Superior temporal gyrus (tissue), 1 donor: ENCODE measurements at regions not wholly inside any gene's neighbourhood (a gene's known extent, or its start where the extent isn't known, plus 50 kb on each side); places are given as distances from the start of the nearest gene placed in this dataset.

Source experiments
- DNase-seq: peaks from one replicate; pipeline ENCODE4 v3.0.0-alpha.2; 2016; ENCODE audit errors: extremely low spot score

GRCh38 chr15:101590785-101591184 lies 61.4 kb downstream of the TM2D3 start:
- DNase-seq: no peak

DNA sequence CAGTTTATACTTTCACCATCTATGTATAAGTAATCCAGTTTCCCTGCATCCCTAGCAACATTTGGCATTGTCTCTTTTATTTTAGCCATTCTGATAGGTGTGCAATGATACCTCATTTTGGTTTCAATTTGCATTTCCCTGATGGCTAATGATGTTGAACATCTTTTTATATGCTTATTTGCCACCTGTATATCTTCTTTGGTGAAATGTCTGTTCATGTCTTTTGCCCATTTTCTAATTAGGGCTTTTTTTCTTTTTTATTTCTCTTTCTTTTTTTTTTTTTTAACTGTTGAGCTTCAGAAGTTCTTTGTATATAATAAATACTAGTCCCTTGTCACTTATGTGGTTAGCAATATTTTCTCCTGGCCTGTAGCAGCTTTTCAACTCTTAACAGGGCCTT lies 68.9 kb downstream of the TM2D3 start:
- DNase-seq: no peak

- no peak for DNase-seq
These were observed 71.8 kb downstream of the TM2D3 start for GRCh38 chr15:101580431-101580830.

DNA sequence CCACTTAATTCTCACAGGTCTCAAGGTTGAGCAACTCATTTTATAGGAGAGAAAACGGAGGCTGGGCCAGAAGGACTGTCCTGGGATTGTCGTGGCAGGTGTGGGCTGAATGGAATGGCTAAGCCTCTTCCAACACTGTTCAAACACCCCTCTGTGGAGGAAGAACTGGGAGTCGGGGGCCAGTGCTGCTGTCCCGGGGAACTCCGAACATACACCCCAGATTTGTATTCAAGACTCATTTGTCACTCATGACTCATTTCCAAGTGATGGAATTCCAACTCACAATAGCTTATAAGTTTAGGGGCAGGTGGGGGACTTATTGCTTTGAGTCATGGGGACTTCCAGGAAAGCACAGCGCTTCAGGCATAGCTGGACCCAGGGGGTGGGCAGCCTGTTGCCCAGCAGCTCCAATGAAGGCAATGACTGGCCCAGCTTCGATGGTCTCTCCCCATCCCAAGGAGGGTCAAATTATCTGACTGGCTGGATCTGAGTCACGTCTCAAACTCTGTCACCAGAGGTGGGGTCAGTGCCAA lies 72.5 kb downstream of the TM2D3 start:
- DNase-seq: no peak

GRCh38 chr15:101578443-101578894 lies 73.7 kb downstream of the TM2D3 start:
- peak; percentile 63 for DNase-seq

- DNase-seq: no peak
These were observed 78.2 kb downstream of the TM2D3 start for GRCh38 chr15:101573951-101574350.

DNA sequence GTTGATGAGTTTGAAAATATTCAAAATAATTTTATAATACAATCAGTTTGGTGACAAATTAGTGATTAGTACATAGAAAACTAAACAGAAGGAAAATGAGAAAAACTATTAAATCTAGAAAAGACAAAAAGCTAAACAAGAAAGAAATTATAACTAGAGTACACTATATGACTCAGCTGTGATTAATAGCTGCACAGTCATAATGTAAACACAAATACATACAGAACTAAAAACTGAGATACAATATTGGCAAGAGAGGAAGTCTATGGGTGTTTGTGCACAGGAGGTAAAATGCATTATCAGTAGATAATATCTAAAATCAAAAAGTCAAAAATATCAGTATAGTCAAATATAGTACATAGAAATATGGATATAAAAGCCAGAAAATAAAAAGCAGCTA lies 80.7 kb upstream of the PCSK6 start:
- no peak for DNase-seq

GRCh38 chr15:101568821-101569555 lies 79.5 kb upstream of the PCSK6 start:
- DNase-seq: no peak

- no peak for DNase-seq
These were observed 78.8 kb upstream of the PCSK6 start for GRCh38 chr15:101568309-101568708.

- no peak for DNase-seq
These were observed 77.4 kb upstream of the PCSK6 start for GRCh38 chr15:101566748-101567488.

GRCh38 chr15:101565377-101565776 lies 75.9 kb upstream of the PCSK6 start:
- no peak for DNase-seq

DNA sequence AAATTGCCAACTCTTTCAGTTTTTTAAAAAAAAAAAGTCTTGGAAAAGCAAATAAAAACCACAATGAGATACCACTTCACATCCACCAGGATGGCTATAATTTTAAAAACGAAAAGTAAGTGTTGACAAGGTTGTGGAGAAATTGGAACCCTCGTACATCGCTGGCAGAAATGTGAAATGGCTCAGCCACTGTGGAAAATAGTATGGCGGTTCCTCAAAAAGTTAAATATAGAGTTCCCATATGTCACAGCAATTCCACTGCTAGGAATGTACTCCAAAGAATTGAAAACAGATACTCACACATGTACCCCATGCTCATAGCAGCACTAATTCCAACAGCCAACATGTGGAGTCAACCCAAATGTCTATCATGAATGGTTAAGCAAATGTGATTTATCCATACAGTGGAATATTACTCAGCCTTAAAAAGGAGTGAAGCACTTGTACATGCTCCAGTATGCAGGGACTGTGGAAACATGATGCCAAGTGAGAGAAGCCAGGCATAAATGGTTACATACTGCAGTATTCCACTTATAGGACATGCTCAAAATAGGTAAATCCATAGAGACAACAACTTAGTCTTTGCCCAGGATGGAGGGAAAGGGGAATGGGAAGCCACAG lies 73.8 kb upstream of the PCSK6 start:
- no peak for DNase-seq

- no peak for DNase-seq
These were observed 73.0 kb upstream of the PCSK6 start for GRCh38 chr15:101562428-101563059.

GRCh38 chr15:101561584-101561906 lies 72.0 kb upstream of the PCSK6 start:
- no peak for DNase-seq

GRCh38 chr15:101560722-101561583 lies 71.4 kb upstream of the PCSK6 start:
- no peak for DNase-seq

- no peak for DNase-seq
These were observed 70.4 kb upstream of the PCSK6 start for GRCh38 chr15:101559952-101560351.

DNA sequence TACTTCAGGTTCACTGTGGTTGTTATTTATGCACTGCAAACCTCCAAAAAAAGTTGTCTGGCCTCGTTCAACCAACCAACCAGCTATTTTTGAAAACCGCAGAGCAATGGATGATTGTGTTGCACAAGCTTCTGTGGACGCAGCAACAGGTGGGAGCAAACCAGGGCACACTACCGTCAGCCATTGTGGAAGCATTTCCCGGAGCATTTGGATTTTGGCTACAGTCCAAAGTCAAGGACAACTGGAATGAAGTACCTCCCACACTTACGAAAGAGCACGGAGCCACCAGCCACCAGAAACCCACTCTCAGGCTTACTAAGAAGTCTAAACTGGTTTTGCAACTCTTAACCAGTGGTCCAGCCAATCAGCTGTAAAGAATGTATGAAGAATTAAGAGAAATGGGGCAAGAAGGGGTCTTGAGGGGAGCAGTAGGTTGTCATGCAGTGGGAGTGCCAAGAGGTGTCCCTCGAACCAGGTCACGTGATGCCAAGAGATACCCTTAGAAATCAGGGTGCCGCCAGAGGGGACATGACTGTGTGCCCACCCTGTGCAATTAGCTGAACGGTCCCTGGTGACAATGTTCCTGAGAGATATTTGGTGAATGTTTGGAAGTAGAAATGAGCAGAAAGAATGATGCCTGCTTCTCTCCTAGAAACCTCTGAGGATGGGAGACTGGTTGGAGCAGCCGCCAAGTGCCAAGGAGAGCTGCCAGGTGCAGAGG lies 68.9 kb upstream of the PCSK6 start:
- DNase-seq: no peak

DNA sequence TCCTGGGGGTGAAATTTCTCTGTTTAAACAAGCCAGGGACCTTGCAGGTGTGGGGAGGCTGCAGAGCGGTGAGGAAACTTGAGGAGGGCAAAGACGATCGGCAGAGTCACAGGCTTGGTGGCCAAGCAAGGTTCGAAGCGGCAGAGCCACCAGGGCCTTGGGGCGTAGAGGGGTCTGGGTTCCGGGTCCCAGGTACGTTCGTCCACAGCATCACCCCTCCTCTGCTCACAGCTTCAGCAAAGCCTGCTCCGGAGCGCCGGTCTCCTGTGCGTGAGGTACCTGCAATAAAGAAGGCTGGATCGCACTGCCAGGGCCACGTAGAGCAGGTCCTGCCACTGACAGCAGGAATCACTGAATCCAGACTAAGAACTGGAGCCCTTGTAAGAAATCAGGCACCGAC lies 66.8 kb upstream of the PCSK6 start:
- DNase-seq: no peak

DNA sequence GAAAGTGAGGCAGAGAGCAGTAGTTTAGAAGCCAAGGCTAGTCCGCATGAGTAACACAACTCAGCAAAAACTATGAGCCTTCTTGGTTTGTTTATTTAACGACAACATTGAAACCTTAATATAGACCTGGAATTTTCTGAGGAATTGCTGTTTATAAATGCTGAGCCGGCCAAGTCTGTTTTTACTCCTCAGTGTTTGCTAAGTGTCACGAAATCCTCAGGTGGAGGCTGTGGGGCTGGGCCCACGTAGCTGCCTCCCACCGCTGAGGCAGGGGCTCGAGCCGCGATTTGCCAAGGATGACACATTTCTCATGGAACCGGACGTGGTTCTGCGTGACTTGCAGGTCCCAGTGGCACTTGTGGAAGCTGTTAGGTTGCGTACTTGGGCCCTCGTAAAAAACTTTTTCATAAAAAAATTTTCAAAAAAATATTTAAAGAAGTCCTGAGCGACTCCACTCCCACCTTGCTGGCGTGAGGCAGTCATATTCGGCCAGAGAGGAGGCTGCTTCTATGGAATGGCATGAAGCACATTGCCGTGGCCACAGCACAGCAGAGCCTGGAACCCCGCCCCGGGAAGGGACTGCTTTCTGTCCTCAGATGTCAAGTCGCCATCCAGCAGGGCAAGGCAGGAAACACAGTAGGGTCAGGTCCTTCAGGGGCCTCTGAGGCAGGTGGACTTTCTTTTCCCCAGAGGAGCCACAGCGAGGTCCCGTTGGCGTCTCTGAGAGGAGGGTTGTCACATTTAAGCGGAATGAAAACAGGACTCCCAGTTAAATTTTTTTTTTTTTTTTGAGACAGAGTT lies 64.8 kb upstream of the PCSK6 start:
- DNase-seq: no peak
